ENCODE measurements at regions not wholly inside any gene's neighbourhood (a gene's known extent, or its start where the extent isn't known, plus 50 kb on each side); places are given as distances from the start of the nearest gene placed in this dataset.

DNA sequence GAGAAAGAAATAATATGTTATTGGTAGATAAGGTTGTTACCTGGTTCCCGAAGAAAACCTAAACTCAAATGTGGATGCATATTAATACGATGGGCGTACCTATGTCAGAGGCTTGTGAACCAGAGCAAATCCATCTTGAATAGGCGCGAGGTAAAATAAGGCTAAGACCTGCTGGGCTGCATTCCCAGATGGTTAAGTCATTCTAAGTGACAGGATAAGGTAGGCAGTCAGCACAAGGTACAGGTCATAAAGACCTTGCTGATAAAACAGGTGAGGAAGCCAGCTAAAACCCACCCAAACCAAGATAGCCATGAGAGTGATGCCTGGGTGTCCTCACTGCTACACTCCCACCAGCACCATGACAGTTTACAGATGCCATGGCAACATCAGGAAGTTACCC lies 1400.1 kb downstream of the CDH8 start:
- TF ChIP-seq, protein P1, sequence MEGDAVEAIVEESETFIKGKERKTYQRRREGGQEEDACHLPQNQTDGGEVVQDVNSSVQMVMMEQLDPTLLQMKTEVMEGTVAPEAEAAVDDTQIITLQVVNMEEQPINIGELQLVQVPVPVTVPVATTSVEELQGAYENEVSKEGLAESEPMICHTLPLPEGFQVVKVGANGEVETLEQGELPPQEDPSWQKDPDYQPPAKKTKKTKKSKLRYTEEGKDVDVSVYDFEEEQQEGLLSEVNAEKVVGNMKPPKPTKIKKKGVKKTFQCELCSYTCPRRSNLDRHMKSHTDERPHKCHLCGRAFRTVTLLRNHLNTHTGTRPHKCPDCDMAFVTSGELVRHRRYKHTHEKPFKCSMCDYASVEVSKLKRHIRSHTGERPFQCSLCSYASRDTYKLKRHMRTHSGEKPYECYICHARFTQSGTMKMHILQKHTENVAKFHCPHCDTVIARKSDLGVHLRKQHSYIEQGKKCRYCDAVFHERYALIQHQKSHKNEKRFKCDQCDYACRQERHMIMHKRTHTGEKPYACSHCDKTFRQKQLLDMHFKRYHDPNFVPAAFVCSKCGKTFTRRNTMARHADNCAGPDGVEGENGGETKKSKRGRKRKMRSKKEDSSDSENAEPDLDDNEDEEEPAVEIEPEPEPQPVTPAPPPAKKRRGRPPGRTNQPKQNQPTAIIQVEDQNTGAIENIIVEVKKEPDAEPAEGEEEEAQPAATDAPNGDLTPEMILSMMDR (conservative IDR thresholded peaks at IDR 0.05; ENCODE audit: low read depth in 2 of 2): no peak
- TF ChIP-seq, protein P2, sequence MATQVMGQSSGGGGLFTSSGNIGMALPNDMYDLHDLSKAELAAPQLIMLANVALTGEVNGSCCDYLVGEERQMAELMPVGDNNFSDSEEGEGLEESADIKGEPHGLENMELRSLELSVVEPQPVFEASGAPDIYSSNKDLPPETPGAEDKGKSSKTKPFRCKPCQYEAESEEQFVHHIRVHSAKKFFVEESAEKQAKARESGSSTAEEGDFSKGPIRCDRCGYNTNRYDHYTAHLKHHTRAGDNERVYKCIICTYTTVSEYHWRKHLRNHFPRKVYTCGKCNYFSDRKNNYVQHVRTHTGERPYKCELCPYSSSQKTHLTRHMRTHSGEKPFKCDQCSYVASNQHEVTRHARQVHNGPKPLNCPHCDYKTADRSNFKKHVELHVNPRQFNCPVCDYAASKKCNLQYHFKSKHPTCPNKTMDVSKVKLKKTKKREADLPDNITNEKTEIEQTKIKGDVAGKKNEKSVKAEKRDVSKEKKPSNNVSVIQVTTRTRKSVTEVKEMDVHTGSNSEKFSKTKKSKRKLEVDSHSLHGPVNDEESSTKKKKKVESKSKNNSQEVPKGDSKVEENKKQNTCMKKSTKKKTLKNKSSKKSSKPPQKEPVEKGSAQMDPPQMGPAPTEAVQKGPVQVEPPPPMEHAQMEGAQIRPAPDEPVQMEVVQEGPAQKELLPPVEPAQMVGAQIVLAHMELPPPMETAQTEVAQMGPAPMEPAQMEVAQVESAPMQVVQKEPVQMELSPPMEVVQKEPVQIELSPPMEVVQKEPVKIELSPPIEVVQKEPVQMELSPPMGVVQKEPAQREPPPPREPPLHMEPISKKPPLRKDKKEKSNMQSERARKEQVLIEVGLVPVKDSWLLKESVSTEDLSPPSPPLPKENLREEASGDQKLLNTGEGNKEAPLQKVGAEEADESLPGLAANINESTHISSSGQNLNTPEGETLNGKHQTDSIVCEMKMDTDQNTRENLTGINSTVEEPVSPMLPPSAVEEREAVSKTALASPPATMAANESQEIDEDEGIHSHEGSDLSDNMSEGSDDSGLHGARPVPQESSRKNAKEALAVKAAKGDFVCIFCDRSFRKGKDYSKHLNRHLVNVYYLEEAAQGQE (IDR thresholded peaks at IDR 0.05; ENCODE audit: unreplicated experiment): no peak
- TF ChIP-seq CREB1 (CRISPR knock-in tag; IDR thresholded peaks at IDR 0.05; ENCODE audit: low read depth): no peak
